ENCODE measurements at regions not wholly inside any gene's neighbourhood (a gene's known extent, or its start where the extent isn't known, plus 50 kb on each side); places are given as distances from the start of the nearest gene placed in this dataset.

DNA sequence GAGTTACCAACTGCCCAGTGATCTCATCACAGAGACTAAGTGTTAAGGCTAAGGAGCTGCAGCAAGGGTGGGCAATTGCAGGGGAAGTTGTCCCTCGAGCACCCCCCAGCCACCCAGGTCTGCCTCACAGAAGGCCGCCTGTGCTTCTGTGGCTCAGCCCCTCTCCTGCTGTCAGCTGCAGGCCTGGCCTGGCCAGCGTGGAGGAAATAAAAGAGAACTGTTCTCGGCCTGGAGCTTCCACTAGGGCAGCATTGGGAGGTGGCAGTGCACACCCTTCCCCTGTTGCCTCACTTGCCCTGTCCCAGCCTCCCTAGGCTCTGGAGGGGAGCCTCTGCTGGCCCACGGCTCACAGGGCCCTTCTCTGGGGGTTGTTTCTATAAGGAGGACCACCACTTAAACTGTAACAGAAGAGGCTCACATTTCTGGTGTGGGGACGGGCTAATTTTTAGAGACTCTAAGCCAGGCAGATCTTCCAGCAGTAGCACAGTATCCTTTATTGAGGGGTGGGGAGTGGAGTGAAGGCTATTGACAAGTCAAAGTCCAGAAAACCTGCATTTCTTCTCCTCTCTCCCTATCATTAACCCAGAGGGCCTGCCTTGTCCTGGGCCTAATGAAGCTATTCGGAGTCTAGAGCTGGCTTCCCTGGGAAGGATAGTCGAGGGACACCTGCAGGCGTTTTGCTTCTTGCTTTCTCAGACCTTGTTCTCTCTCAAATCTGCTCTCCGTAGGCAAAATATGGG, 75.6 kb upstream of the ADPGK start:
- TF ChIP-seq, protein P1, sequence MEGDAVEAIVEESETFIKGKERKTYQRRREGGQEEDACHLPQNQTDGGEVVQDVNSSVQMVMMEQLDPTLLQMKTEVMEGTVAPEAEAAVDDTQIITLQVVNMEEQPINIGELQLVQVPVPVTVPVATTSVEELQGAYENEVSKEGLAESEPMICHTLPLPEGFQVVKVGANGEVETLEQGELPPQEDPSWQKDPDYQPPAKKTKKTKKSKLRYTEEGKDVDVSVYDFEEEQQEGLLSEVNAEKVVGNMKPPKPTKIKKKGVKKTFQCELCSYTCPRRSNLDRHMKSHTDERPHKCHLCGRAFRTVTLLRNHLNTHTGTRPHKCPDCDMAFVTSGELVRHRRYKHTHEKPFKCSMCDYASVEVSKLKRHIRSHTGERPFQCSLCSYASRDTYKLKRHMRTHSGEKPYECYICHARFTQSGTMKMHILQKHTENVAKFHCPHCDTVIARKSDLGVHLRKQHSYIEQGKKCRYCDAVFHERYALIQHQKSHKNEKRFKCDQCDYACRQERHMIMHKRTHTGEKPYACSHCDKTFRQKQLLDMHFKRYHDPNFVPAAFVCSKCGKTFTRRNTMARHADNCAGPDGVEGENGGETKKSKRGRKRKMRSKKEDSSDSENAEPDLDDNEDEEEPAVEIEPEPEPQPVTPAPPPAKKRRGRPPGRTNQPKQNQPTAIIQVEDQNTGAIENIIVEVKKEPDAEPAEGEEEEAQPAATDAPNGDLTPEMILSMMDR (IDR thresholded peaks at IDR 0.05) = no peak
- no peak for TF ChIP-seq POLR2A (IDR thresholded peaks at IDR 0.05; ENCODE audit: low read depth)
- TF ChIP-seq EP300 (IDR thresholded peaks at IDR 0.05) = no peak
- no peak for TF ChIP-seq POLR2AphosphoS5 (IDR thresholded peaks at IDR 0.05)
- H3K36me3 ChIP-seq = no peaks in the 10 kb centered on the region
- no peak for DNase-seq (ENCODE audit: extremely low spot score)
- H3K4me1 ChIP-seq = no peaks in the 10 kb centered on the region
- intact Hi-C loops (cut with DNase I) = no loop called here
- H3K4me3 ChIP-seq = no peak overlapping the region
- 96% methylated on average over 9 of the region's 10 CpGs for WGBS
- H3K27ac ChIP-seq (replicated peaks in 1 of 4) = no peak overlapping the region
- H3K27me3 ChIP-seq = peaks cover 0 to 5% (median 0%) of the 10 kb centered on the region in 4 donors
- H3K9me3 ChIP-seq = no peaks in the 10 kb centered on the region

DNA sequence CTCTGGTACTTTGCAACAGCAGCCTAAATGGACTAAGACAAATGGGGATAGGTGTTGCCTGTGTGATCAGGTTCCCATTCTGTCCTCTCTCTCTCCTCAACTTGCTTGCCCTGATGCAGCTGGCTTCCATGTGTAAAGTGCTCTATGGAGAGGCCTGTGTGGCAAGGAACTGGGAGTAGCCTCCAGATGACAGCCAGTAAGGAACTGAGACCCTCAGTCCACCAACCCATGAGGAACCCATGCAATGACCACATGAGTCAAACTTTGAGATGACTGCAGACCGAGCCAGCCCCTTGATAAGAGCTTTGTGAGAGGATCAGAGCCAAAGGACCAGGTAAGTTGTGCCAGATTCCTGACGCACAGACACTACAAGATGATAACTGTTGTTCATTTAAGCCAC, 74.6 kb upstream of the ADPGK start:
- Histone ChIP-seq H3K36me3 (no peaks in the 10 kb centered on the region), H3K9me3 (no peaks in the 10 kb centered on the region), H3K27ac (replicated peaks in 1 of 4) (no peak overlapping the region), H3K4me1 (no peaks in the 10 kb centered on the region), H3K27me3 (no peaks in the 10 kb centered on the region), H3K4me3 (no peak overlapping the region)
- TF ChIP-seq POLR2AphosphoS5 (IDR thresholded peaks at IDR 0.05) (no peak), EP300 (IDR thresholded peaks at IDR 0.05) (no peak), POLR2A (IDR thresholded peaks at IDR 0.05; ENCODE audit: low read depth) (no peak)
- TF ChIP-seq, protein P1 (IDR thresholded peaks at IDR 0.05) = no peak
- no peak for DNase-seq (ENCODE audit: extremely low spot score)
- intact Hi-C loops (cut with DNase I) = no loop called here
- WGBS = 61% methylated on average over 2 of the region's 2 CpGs

DNA sequence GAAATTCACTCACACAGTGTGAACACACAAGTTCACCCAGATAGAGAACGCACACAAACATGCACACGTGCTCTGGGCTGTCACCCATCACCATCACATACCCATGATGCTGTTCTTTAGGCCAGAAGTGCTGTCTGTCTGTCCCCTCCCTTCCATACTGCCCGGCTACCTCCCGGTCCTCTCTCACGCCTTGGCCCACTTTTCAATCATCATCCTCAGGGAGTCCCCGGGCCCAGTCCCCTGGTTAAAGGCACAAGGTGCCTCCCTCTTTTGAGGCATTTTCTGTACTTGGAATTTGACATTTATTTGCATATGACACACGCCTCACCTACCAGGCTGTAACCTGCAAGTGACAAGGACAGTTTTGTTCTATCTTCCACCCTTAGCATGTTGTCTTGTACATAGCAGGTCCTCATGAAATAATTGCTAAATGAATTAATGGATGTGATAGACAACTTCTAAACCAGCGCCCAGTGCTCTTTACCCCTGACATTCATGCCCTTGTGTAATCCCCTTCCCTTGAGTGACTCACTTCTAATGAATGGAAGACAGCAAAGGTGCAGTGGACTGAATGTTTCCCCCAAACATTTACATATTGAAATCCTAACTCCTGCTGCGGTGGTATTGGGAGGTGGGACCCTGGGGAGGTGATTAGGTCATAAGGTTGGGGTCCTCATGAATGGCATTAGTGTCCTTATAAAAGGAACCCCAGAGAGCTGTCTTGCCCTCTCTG, 73.9 kb upstream of the ADPGK start:
- WGBS = 77% methylated on average over 9 of the region's 9 CpGs
- H3K4me3 ChIP-seq = no peak overlapping the region
- intact Hi-C loops (cut with DNase I) = no loop called here
- DNase-seq (ENCODE audit: extremely low spot score) = peak; percentile 89
- peaks cover 0 to 5% (median 3%) of the 10 kb centered on the region in 4 donors for H3K4me1 ChIP-seq
- H3K9me3 ChIP-seq = no peaks in the 10 kb centered on the region
- no peaks in the 10 kb centered on the region for H3K27me3 ChIP-seq
- H3K36me3 ChIP-seq = no peaks in the 10 kb centered on the region
- no peak overlapping the region for H3K27ac ChIP-seq (replicated peaks in 1 of 4)
- TF ChIP-seq POLR2AphosphoS5 (IDR thresholded peaks at IDR 0.05) (no peak), EP300 (IDR thresholded peaks at IDR 0.05) (no peak), POLR2A (IDR thresholded peaks at IDR 0.05; ENCODE audit: low read depth) (no peak)
- TF ChIP-seq, protein P1 (IDR thresholded peaks at IDR 0.05) = no peak

DNA sequence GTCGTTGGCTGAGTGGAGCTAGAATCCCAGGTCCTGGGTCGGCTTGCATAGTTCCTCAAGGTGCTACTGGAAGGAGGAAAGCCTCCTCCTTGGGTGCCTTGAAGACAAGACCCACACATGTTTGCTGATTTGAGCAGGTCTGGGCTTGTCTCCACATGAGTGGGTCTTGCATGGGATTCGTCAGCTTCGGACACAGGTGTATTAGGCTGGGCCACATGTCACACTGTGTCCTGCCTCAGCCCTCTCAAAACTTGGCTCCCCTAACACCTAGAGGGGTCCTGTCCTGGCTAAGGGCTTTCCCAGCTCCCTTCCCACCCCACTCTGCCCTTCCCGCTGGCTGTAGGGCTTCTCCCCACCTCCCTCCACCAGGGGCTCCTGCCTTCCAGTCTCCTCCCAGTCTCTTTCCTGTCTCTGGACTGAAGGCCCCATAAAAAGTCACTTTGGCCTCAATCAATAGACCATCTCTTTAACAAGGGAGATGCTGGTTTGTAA, 73.0 kb upstream of the ADPGK start:
- DNase-seq (ENCODE audit: extremely low spot score) = peak; percentile 64
- Histone ChIP-seq H3K27ac (replicated peaks in 1 of 4) (no peak overlapping the region), H3K4me1 (peaks cover 0 to 13% (median 7%) of the 10 kb centered on the region in 4 donors), H3K27me3 (no peaks in the 10 kb centered on the region), H3K36me3 (no peaks in the 10 kb centered on the region), H3K9me3 (no peaks in the 10 kb centered on the region), H3K4me3 (no peak overlapping the region)
- intact Hi-C loops (cut with DNase I) = no loop called here
- no peak for TF ChIP-seq POLR2A (IDR thresholded peaks at IDR 0.05; ENCODE audit: low read depth)
- TF ChIP-seq, protein P1 (IDR thresholded peaks at IDR 0.05) = no peak
- no peak for TF ChIP-seq POLR2AphosphoS5 (IDR thresholded peaks at IDR 0.05)
- TF ChIP-seq EP300 (IDR thresholded peaks at IDR 0.05) = no peak
- WGBS = 74% methylated on average over 3 of the region's 5 CpGs
